NCI-H1092 (cell line): ENCODE measurements at regions not wholly inside any gene's neighbourhood (a gene's known extent, or its start where the extent isn't known, plus 50 kb on each side); places are given as distances from the start of the nearest gene placed in this dataset.
"Not testable (repeated sequence)": the region's sequence is repeated elsewhere in the genome, so short reads cannot be mapped to it uniquely, and the experiment has no call there.

Experiments used
- DNase-seq: peaks from one replicate; lab custom pipeline; 2025; lab: John Stamatoyannopoulos, UW

- no peak for DNase-seq
Measured at GRCh38 chr1:188611432-188611831, 1782.7 kb downstream of the PLA2G4A start.

DNA sequence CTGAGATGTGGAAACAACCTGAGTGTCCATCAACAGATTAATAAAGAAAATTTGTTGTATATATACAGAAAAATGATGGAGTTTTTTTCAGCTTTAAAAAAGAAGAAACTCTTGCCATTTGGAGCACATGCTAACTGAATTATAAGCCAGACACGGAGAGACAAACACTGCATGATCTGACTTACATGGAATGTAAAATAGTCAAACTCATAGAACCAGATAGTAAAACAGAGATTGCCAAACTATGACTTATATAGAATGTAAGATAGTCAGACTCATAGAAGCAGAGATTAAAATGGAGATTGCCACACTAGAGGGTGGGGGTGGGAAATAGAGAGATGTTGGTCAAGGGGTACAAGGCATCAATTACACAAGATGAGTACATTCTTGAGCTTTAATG, 1786.6 kb downstream of the PLA2G4A start:
- no peak for DNase-seq

- DNase-seq = no peak
Measured at GRCh38 chr1:188620236-188620635, 1791.5 kb downstream of the PLA2G4A start.

GRCh38 chr1:188641566-188642211, 1812.9 kb downstream of the PLA2G4A start:
- no peak for DNase-seq

DNA sequence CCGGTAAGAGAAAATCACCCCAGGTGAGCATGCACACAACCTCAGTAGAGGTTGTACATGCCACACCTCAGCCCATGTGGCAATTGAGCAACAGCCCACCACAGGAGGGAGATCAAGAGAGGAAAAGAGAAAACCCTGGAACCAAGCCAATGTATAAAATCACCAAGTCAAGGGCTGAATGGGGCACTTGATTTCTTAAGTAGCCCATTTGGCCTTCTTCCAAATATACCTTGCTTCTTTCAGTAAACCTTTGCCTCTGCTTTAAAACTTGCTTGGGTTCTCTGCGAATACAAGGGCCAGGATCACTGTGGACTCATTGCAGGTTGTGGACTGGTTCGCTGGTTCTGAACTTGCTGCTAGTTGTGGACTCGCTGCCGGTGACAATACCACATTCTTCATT, 1814.0 kb downstream of the PLA2G4A start:
- DNase-seq = peak; percentile 2

DNA sequence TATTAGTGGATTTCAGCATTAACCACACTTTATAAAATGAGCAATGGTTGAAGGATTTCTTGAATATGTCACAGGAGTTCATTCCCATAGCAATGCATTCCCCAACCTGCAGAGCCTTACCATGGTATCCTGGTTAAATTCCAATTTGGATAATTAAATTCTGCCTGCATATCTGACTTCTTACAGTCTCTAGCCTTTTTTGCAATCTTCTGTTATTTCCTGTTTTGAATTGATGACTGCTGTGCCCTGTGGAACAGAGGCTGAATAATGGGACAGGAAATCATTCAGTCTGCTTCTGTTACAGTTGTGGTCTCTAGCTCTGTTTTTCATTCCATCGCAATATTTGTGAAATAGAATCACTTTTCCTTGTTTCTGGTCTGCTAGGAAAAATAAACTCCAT, 1823.9 kb downstream of the PLA2G4A start:
- DNase-seq = no peak

GRCh38 chr1:188655966-188656365, 1821.7 kb downstream of the BRINP3 start:
- not testable (repeated sequence) for DNase-seq

DNA sequence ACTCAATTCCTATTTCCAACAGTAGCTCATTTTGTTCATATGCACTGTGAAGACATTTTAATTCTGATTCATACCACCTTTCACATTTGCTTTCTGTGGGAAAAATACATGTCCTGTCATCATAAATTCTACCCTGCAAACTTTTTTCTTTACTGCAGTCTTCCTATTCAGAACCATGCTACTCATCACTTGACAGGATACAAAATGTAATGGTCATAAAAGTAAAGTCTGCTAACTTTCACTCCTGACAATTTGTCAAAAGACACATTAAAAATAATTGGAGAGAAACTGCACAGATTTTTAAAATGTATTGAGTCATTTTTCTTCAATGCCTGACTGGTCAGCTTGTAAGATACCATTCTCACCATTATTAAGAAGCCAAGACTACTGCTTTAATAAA, 1817.1 kb downstream of the BRINP3 start:
- DNase-seq = no peak

- DNase-seq = no peak
Measured at GRCh38 chr1:188665477-188665876, 1812.2 kb downstream of the BRINP3 start.

- DNase-seq = no peak
Measured at GRCh38 chr1:188668083-188668482, 1809.6 kb downstream of the BRINP3 start.

DNA sequence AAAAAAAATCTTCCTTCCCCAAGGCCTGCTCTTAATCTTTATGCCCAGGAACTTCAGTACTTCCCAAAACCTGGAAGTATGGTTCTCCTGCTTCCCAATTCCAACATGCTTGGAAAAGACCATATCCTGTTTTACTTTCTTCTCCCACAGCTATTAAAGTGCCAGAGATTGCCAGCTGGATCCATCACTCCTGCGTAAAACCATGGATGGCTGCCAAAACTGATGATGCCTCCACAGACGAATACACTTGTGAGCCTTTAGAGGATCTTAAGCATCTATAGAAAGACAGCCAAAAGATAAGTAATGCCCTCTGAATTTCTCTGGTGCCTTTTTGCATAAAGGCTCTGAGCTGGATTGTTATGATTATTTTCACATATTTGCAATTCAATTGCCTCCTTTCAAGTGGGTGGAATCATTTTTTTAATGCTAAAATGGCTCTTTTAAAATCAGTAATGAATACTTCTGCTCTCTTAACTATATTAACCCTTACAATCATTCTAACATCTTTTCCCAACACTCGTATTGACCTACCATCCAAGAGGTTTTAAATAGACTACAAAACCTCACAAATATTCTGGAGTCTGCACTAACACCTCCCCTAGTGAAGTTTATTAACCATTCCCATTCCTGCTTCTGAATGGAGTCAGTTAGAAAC, 1807.8 kb downstream of the BRINP3 start:
- no peak for DNase-seq

DNA sequence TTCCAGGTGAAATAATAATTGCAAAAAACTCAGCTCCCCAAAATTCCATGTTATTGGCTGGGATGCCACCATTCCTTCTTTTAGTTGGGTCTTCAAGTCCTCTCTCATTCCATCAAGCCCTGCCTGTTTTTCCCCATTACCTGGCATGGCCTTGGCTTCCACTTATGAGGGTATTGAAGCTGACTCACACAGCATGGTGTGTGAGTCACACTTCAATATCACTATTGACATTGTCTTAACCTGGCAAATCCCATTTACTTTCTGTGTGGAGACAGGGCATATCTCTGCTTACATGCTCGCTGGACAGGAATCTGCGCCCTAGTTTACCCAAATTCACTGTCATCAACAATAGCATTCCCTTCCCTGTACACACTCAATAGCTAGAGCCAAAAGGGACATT, 1806.8 kb downstream of the BRINP3 start:
- no peak for DNase-seq

DNA sequence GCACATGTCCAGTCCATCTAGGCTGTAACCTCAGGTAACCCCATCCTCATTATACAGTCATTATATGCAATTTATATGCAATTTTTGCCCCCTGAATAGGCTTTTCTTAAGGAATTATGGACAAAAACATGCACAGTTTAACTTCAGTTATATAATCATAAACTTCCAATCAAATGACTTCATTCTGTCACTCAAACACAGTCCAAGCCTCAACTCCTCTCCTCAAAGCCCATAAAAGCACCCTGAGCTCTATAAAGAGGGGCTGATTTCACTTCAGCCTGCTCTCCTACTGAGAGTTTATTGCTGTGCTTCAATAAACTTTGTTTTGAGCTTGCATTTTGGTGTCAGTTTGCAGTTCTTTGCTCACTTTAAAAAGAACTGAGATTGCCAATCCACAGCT, 1805.5 kb downstream of the BRINP3 start:
- no peak for DNase-seq

- DNase-seq = no peak
Measured at GRCh38 chr1:188689542-188689941, 1788.1 kb downstream of the BRINP3 start.

GRCh38 chr1:188700116-188700515, 1777.5 kb downstream of the BRINP3 start:
- DNase-seq = no peak

DNA sequence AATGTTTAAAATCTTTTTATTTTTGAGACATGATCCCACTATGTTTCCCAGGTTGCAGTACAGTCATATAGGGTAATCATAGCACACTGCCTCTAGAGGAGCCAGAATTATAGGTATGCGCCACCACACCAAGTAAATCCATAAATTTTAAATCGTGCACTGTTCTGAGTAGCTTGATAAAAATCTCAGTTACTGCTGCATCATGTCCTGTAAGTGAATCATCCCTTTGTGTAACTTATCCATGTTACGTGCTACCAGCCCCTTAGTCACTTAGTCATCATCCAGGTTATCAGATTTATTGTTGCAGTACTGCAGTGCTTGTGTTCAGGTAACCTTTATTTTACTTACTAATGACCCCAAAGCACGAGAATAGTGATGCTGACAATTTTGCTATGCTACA, 1770.9 kb downstream of the BRINP3 start:
- no peak for DNase-seq

GRCh38 chr1:188708795-188709535, 1768.7 kb downstream of the BRINP3 start:
- DNase-seq = peak; percentile 14

- DNase-seq = no peak
Measured at GRCh38 chr1:188715566-188715965, 1762.1 kb downstream of the BRINP3 start.

GRCh38 chr1:188719735-188720134, 1757.9 kb downstream of the BRINP3 start:
- no peak for DNase-seq

DNA sequence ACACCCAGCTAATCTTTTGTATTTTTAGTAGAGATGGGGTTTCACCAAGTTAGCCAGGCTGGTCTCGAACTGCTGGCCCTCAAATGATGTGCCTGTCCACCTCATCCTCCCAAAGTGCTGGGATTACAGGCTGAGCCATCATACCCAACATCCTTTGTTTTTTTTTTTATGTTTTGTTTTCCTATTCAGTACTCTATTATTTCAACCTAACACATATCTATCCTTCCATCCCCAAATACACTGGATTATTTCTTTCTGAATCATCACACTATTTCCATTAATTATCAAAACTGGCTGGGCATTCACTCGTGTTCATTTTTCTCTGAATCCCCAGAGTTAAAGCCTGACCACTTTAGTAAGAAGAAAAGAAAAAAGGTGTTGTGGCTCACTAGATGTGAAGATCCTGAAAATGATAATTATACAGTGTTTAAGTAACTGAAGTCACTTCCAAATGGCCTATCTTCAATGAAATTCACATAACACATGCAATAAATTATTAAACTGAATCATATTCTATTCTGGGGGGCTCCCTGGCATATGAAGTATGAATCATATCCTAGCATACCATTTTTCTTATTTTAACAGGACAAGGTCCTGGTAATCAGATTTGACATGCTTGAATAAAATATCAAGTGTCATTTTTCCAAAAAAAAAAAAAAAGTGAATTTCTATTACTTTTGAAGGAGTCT, 1754.2 kb downstream of the BRINP3 start:
- no peak for DNase-seq

GRCh38 chr1:188729039-188729438, 1748.6 kb downstream of the BRINP3 start:
- no peak for DNase-seq

- no peak for DNase-seq
Measured at GRCh38 chr1:188735567-188735966, 1742.1 kb downstream of the BRINP3 start.

DNA sequence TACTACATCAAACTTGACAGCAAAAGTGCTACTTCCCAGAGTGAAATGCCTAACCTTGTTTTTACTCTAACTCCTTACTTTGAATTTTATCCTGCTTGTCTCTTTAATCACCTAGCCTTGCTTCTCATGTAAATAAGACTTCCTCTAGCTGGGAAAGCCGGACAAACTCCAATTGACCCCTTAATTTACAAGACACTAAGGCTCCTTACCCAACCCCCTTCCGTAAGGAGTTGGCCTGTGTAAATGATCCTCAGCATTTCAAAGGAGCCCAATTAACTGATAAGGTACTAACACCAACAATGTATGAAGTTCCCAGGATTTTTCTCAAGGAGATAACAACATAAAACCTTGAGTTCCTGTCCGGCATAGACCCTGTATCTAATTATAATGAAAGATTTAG, 1728.4 kb downstream of the BRINP3 start:
- not testable (repeated sequence) for DNase-seq
